Lower leg skin (tissue), 4 donors: ENCODE measurements at regions not wholly inside any gene's neighbourhood (a gene's known extent, or its start where the extent isn't known, plus 50 kb on each side); places are given as distances from the start of the nearest gene placed in this dataset.

Experiments
- DNase-seq, 2 donors: peaks; one replicate each; pipeline ENCODE4 v3.0.0-alpha.2; 2019; ENCODE audit warnings: low spot score in 2 of 2
- H3K4me3 ChIP-seq: fragments of 200-600 bp; sonication (generic); 2 replicates; pipeline ENCODE4 v1.5.1; 2017; ENCODE audit warnings: mild to moderate bottlenecking, low read depth; ENCODE audit not compliant: poor library complexity, severe bottlenecking
- CTCF ChIP-seq, 3 donors: fragments of 450-650 bp; IDR thresholded peaks; one replicate each; pipeline ENCODE4 v1.5.1; 2016; ENCODE audit warnings: antibody characterized with exemption in 3 of 3, mild to moderate bottlenecking in 3 of 3, moderate library complexity in 2 of 3
- POLR2A ChIP-seq, 2 donors: fragments of 450-650 bp; IDR thresholded peaks; one replicate each; pipeline ENCODE4 v1.6.1; 2016 to 2017; ENCODE audit warnings: antibody characterized with exemption in 2 of 2, mild to moderate bottlenecking in 1 of 2, moderate library complexity in 1 of 2
- WGBS, 2 donors: methylation state at CpG; one replicate each; pipeline ENCODE4 v1.1.5; 2018; 5-methylcytosine and 5-hydroxymethylcytosine counted together
- intact Hi-C: fragments of 100-400 bp; cut with DNase I; formaldehyde crosslinking; loops from one replicate; pipeline ENCODE4 v1.15.0; 2023; ENCODE audit warnings: low total_unique reads

- no peak for DNase-seq
- intact Hi-C loops, result no loop called here
- no peak overlapping the region for H3K4me3 ChIP-seq
- 67 to 74% methylated on average over 1 of the region's 1 CpG for WGBS, 2 donors
- TF ChIP-seq POLR2A (IDR thresholded peaks at IDR 0.05) (no peak), CTCF (IDR thresholded peaks at IDR 0.05) (no peak)
Measured at GRCh38 chr6:15832841-15833240, 170.0 kb upstream of the DTNBP1 start.

GRCh38 chr6:15829156-15829555 is 166.3 kb upstream of the DTNBP1 start:
- 54 to 66% methylated on average over 4 of the region's 4 CpGs for WGBS, 2 donors
- no peak overlapping the region for H3K4me3 ChIP-seq
- no peak for TF ChIP-seq POLR2A (IDR thresholded peaks at IDR 0.05)
- no peak for TF ChIP-seq CTCF (IDR thresholded peaks at IDR 0.05)
- DNase-seq, result no peak
- intact Hi-C loops, result no loop called here

DNA sequence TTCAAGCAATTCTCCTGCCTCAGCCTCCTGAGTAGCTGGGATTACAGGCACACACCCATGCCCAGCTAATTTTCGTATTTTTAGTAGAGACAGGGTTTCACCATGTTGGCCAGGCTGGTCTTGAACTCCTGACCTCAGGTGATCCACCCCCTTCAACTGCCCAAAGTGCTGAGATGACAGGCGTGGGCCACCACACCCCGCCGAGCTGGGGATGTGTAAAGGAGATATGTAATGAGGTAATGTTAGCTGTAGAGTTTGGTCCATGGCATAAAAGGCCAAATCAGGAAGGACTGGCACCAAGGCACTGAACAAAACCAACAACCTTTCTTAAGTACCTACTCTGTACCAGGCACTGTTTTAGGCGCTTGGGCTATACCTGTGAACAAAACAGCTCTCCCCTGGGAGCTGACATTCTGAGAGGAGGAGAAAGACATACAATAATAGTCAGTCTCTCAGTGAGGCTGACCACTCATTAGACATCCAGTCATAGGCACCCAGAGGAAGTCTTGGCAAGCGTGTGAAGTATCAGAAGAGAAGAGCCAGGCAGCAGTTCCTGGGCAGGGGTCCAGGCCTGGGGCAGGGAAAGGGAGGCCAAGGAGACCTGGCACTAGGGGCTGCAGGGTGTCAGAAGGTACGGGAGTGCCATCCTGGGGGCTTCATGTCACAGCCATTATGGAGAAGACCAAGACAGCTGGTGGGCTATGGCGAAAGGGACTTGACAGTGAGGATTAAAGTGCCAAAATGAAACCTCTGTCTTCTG is 164.8 kb upstream of the DTNBP1 start:
- intact Hi-C loops, result no loop called here
- no peak overlapping the region for H3K4me3 ChIP-seq
- DNase-seq, result no peak
- no peak for TF ChIP-seq CTCF (IDR thresholded peaks at IDR 0.05)
- no peak for TF ChIP-seq POLR2A (IDR thresholded peaks at IDR 0.05)
- WGBS, 2 donors, result 91 to 92% methylated on average over 8 of the region's 8 CpGs

DNA sequence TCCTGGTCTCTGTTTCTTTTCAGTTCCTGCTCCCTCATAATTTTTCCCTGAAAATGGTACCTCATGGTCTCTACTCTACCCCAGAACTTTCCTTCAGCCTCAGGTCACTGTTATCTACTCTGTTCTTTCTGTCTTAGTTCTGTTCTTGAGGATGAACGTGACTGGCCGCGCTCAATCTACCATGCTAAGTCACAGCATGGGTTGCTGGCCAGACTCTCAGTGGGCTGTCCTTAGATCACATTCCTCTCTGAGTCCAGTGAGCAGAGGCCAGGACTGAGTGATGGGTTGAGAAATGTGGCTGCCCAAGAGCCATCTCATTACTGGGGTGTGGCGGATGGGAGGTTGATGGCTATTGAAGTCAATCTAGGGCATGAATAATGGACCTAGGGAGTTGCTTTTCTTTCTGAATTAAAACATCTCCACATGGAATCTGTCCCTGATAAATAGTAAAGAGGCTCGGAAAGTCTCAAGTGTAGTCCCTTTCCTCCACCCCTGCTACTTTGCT is 164.0 kb upstream of the DTNBP1 start:
- intact Hi-C loops, result no loop called here
- no peak for DNase-seq
- no peak overlapping the region for H3K4me3 ChIP-seq
- TF ChIP-seq CTCF (IDR thresholded peaks at IDR 0.05) (no peak), POLR2A (IDR thresholded peaks at IDR 0.05) (no peak)
- WGBS, 2 donors, result 95 to 96% methylated on average over 5 of the region's 5 CpGs

GRCh38 chr6:15825332-15825930 is 162.6 kb upstream of the DTNBP1 start:
- TF ChIP-seq POLR2A (IDR thresholded peaks at IDR 0.05) (no peak), CTCF (IDR thresholded peaks at IDR 0.05) (no peak)
- intact Hi-C loops, result no loop called here
- 79 to 80% methylated on average over 8 of the region's 8 CpGs for WGBS, 2 donors
- H3K4me3 ChIP-seq, result no peak overlapping the region
- DNase-seq, result no peak
